HFF-Myc (cell line): ENCODE measurements at regions not wholly inside any gene's neighbourhood (a gene's known extent, or its start where the extent isn't known, plus 50 kb on each side); places are given as distances from the start of the nearest gene placed in this dataset.

Experiments
- DNase-seq: peaks from one replicate; pipeline ENCODE4 v3.0.0-alpha.2; 2011; ENCODE audit warnings: low read depth; ENCODE audit errors: extremely low read depth
- H3K4me3 ChIP-seq: replicated peaks from 2 replicates; pipeline ENCODE4 v1.5.1; 2011; ENCODE audit warnings: low read depth, mild to moderate bottlenecking, control low read depth, low read length
- CTCF ChIP-seq: IDR thresholded peaks from 2 replicates; pipeline ENCODE4 v1.5.1; 2012; ENCODE audit warnings: mild to moderate bottlenecking, low read depth, low read length, control low read depth; ENCODE audit errors: missing control alignments

GRCh38 chr1:221356693-221357092, 385.2 kb downstream of the DUSP10 start:
- H3K4me3 ChIP-seq = no peak overlapping the region
- DNase-seq = no peak
- TF ChIP-seq CTCF = no peak

- no peak overlapping the region for H3K4me3 ChIP-seq
- no peak for DNase-seq
- TF ChIP-seq CTCF = no peak
Measured at GRCh38 chr1:221363039-221363438, 378.9 kb downstream of the DUSP10 start.

GRCh38 chr1:221366495-221367110, 375.3 kb downstream of the DUSP10 start:
- DNase-seq = no peak
- no peak overlapping the region for H3K4me3 ChIP-seq
- TF ChIP-seq CTCF = no peak

- H3K4me3 ChIP-seq = no peak overlapping the region
- no peak for TF ChIP-seq CTCF
- no peak for DNase-seq
Measured at GRCh38 chr1:221371705-221372104, 370.2 kb downstream of the DUSP10 start.

GRCh38 chr1:221373795-221374194, 368.1 kb downstream of the DUSP10 start:
- H3K4me3 ChIP-seq = no peak overlapping the region
- no peak for TF ChIP-seq CTCF
- no peak for DNase-seq

- no peak for TF ChIP-seq CTCF
- no peak overlapping the region for H3K4me3 ChIP-seq
- DNase-seq = no peak
Measured at GRCh38 chr1:221376286-221376685, 365.6 kb downstream of the DUSP10 start.
